HG03575 (cell line): ENCODE measurements at regions not wholly inside any gene's neighbourhood (a gene's known extent, or its start where the extent isn't known, plus 50 kb on each side); places are given as distances from the start of the nearest gene placed in this dataset.
"Not testable (repeated sequence)": the region's sequence is repeated elsewhere in the genome, so short reads cannot be mapped to it uniquely, and the experiment has no call there.

Source experiments
- ATAC-seq: cut with Tn5 transposase; IDR thresholded peaks from one replicate; pipeline ENCODE4 v1.9.1; 2021; ENCODE audit not compliant: unreplicated experiment, insufficient number of reproducible peaks, low FRiP score; ENCODE audit errors: extremely low read depth

DNA sequence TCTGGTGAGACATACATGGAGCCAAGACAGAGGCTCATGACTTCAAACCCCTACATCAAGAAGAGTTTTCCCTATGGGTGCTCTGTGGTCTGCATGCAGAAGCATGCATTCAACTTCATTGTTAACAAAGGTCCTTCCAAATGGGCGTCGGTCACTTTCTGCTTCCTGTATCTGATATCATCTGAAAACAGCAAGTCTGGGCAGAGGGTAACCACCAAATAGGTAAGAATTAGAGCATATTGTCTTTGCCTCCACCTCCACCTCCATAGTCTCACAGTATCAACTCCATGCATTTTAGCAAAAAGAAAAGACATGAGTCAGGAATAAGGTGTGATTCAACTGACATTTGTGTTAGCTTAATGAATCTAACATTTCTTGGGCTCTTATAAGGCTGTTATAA lies 462.9 kb downstream of the DMRT2 start:
- ATAC-seq, result no peak

DNA sequence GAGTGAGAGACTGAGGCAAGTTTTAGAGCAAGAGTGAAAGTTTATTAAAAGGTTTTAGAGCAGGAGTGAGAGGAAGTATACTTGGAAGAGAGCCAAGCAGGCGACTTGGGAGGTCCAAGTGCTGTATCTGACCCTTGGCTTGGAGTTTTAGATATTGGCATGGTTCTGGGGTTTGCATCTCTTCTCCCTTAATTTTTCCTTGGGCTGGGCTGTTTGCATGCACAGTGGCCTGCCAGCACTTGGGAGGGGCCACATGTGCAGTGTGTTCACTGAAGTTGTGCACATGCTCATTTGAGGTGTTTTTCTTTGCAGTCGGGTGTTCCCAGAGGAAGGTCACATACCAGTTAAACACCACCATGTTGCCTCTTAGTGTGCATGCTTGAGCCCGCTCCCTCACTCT lies 464.1 kb downstream of the DMRT2 start:
- ATAC-seq, result no peak

DNA sequence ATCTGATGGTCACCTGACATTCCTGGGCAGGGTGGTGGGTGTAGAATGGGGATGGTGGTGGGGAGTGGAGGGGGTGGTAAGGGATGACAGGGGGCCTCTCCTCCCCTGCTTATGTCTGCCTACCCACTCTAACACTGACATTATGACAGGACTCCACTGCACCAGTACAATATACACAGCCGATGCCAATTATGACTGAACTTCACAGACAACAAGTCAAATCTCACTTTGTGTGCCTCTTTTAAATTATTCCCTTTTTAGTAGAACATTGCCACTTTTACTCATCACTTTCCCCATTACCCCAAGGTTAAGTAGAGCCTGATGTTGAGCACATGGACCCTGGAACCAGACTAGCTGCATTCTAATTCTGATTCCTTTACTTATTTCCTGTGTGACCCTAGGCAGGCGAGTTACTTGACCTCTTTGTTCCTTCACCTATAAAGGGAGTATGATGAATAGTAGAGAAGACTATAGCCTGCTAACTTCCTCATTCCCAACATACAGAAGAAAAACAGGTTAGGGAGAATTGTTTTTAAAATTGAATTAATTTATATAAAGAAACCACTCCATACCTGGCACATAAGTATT lies 464.7 kb downstream of the DMRT2 start:
- no peak for ATAC-seq

DNA sequence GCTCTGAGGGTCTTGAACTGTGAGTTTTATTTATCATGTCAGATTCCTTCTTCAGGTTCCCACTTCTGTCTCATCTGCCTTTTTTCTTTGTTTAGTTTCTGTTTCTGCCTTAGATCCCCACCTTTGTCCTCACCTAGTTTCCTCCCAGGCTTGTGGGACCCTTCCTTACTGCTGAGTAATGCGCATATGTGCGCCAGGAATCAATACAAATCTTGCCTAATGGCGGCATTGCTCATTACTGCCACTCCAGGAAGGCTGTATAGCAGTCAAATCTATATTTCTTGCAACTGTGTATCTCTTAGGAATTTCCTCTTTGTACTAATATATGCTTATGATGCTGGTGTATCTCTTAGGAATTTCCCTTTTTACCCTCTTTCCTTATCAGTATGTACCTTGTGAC lies 465.4 kb downstream of the DMRT2 start:
- ATAC-seq, result no peak

DNA sequence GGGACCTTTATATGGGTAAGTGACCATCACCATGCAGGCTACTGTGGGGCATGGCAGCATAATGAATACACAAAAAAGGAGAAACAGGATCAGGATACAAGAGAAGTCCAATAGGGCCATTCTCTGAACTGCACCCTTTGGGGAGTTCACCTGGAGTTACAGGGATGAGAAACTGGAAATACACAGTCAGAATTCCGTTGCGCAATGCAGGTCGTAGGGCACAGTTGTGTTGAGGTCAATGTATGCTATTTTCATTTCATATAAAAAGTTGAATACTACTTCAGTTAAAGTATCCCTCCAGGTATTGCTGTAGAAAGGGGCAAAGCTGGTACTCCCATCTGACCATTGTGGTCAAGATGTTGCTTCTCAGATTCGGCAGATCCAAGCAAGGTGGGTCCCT lies 471.4 kb downstream of the DMRT2 start:
- no peak for ATAC-seq

DNA sequence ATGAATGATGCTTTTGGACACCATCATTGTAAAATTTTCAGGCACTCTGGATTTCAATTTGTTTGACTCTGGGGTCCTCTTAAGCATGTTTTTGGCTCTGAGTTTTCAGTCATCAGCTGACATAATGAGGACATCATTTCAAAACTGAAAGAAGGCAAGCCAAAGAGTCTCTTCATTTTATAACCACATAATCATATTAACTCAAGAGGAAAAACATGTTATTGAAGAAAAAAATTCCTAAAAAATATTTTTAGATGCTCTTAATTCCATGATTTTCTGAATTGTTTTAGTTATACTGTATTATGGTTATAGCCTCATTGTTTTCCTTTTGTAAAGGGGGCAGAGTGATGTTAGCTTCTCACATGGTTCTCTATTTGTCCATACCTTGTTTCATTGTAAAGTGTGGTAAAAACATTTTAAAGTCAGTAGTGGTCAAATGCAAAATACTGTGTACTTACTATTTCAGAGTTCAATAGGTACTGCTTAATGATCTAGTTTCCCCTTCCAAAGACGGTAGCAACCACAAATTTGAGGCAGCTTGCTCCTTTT lies 472.1 kb downstream of the DMRT2 start:
- ATAC-seq, result no peak

DNA sequence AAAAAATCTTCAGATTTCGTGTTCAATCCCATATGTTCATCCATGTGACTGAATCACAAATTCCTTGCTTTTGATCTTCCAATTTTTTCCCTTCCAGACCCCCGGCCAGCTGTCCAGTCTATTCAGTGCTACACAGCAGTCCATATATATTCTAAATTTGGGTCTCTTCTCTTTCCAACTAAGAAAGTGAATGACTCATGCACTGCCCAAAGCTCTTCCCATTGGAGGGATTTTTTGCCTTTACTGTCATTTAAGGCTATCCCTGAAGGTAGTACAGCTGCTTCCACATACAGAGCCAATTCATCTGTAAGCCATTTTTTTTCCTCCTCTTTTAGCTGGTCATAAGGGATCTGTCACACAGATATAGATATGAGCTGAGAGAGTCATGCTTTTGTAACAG lies 478.3 kb downstream of the DMRT2 start:
- no peak for ATAC-seq

DNA sequence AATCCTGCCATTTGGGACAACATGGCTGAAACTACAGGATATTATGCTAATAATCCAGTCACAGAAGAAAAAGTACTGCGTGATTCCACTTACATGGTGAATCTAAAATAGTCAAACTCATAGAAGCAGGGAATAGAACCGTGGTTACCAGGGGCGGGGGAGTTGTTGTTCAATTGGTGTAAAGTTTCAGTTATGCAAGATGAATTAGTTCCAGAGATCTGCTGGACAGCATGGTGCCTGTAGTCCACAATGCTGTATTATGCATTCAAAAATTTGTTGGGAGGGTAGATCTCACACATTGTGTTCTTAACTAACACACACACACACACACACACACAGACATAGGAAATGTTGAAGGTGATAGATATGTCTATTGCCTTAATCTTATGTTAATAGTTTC lies 480.5 kb downstream of the DMRT2 start:
- ATAC-seq, result no peak

DNA sequence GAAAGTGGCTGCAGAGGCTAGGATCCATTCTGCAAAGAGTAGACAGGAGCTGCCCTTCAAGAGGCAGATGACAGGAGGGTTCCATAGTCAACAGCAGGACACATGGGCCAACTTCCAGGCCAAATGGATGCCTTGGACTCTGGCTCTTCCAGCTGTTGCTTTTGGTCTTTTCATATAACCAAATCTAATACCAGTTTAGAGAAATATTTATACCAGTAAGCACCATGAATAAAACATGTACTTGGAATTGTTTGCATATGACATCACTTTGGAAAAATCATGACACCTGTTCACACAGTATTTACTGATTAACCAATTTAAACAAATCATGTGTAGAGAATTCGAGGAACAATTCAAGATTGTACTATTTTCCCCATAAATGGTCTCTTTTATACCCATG lies 481.3 kb downstream of the DMRT2 start:
- no peak for ATAC-seq

DNA sequence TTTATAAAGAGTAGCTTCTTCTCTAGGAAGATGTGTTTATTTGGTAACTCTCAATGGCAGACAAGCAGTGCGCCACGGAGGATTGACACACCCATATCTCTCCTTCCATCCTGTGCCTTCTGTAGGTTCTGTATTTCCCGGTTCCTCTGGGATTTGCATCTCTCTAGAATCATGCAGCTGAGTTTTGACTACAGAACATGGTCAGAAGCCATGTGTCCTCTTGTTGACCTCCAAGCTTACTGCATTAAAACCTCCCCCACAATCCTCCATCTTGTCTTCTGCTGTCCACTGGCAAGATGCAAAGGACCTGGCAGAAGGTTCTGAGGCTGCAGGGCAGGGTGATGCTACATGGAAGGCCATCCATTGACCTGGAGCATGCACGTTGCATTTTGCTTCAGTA lies 482.0 kb downstream of the DMRT2 start:
- ATAC-seq, result no peak

DNA sequence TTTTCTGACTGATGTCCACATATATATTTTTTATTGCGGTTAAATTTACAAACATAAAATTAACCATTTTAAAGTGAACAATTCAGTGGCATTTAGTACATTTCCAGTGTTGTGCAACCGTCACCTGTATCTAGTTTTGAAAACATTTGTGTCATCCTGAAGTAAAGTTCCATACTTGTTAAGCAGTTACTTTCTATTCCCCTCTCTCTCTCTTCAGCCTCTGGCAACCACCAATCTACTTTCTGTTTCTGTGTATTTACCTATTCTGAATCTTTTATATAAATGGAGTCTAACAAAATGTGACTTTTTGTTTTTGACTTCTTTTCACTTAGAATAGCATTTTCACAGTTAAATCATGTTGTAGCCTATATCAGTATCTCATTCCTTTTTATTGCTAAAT lies 480.1 kb upstream of the SMARCA2 start:
- ATAC-seq, result no peak

DNA sequence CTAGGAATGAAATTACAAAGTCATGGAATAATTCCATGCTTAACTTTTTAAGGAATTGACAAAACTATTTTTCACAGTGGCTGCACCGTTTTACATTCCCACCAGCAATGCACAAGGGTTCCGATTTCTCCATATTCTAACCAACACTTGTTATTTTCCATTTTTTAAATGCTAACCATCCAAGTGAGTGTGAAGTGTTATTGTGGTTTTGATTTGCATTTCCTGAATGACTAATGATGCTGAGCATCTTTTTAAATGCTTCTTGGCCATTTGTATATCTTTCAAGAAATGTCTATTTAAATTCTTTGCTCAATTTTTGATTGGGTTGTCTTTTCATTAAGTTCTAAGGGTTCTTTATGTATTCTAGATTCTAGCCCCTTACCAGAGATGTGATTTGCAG lies 479.5 kb upstream of the SMARCA2 start:
- no peak for ATAC-seq

DNA sequence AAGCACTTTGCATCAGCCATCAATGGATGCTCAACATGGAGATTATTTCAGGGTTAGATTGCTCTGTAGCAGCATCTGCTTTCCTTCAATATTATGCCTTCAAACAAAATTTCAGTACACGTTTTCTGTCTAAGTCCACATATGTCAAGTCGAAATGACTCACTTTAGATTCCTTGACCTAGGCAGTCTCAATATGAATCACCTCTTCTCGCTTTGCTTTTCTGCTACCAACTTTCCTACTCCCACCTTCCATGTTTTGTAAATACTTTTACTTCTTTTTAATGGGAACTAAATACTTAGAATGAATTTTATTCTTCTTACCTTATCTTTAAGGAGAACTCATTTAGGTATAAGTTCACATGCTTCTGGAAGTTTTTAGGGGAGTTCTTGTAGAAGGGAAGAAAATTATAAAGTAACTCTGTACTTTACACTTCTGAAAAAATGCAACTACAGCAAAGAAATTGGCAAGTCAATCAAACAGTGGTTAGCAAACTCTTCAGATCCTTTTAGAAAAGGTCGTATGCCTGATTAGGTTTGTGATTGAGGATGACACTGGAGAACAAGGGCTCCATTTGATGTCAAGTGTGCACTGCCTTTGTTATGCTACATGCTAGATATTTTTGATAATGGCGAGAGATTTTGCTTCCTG lies 478.5 kb upstream of the SMARCA2 start:
- ATAC-seq, result peak; percentile 50

DNA sequence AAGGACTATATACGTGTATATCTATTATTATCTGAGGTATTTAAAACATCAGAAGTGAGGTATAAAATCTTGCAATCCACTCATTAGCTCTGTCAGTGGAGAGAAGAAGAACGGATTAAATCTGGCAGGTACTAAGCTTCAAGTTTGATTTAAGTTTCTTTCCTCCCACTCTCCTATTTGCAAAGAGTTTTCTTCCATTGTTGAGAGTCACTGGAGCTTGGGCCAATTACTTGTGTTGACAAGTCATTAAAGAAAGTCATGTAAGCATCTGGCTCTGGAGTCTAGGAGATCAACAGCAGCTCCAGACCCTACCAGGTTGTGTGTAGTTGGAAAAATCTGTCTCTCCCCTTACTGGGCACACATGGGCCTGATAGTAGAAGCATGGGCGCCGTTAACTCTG lies 476.8 kb upstream of the SMARCA2 start:
- ATAC-seq, result no peak

DNA sequence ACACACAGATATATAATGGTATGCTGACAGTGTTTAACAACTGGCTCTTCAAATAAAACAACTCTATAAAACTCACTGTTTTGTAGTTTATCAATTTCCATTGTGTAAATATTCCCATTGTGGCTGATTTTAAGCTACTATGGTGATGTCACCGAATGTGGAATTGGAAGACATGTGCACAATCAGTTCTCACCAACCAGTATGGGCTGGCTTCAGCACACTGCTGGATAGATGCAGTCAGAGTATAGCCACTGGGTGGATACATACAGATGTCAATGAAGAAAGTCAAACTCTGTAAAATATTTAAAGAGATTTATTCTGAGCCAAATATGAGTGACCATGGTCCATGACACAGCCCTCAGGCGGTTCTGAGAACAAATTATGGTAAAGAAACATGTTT lies 475.9 kb upstream of the SMARCA2 start:
- no peak for ATAC-seq

DNA sequence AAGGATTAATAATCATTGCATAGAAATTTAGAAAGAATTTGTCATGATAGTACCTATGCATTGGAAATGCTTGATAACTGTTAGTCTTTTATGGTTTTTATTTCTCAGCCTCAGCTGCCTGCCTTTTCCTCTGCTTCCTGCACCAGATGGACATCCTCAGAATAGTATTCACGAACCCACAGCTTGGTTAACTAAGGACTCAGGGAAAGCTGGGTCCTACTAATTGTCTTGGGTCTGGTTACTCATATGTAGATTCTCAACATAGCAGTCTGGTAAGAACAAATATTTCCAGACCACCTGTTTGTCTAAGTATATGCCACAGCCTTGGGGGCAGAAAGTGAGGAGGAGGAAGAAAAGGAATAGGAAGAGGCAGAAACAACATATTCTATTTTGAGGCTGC lies 464.5 kb upstream of the SMARCA2 start:
- no peak for ATAC-seq

DNA sequence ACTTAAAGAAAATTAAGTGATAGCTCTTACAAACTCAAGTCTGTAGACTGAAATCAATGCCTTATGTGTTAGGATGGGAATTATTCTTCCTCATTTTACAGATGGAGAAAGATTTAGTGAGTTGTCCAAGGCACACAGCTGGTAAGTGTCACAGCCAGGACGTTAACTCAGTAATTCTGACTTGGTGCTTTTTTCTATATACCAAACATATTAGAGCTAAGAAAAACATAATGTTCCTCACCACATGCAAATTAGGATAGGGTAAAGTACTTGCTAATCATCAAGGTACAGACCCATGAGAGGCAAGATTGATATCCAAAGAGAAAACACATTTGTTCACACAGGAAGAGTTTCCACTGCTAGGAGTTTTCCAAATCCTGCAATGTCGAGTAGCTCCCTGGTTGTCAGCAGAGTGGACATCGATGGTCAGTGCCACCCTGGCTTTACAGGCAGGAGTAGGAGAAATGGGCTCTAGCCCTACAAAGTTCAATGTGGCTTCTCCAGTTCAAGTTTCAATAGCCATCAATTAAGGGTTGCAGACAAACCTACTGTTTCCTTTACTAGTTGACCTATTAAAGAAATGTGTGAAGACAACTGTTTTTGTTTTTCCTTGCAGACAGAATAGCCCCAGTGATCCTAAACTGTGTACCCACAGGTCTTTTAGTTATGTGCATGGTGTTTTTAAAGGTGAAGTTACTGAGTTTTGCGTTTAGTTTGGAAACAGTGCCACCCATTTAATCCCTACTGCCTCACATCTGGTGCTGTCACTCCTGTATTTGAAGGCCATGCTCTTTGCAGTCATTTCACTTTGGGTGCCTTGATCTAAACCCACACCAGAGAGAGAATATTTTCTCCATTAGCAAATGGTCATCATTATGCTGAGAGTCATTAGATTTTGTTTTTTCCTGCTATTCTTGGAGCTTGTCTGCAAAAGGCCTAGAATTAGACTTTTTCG lies 460.8 kb upstream of the SMARCA2 start:
- no peak for ATAC-seq

DNA sequence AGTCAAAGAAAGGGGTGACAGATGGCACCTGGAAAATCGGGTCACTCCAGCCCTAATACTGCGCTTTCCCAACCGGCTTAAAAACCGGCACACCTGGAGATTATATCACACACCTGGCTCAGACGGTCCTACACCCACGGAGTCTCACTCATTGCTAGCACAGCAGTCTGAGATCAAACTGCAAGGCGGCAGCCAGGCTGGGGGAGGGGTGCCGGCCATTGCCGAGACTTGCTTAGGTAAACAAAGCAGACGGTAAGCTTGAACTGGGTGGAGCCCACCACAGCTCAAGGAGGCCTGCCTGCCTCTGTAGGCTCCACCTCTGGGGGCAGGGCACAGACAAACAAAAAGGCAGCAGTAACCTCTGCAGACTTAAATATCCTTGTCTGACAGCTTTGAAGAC lies 456.5 kb upstream of the SMARCA2 start:
- ATAC-seq, result not testable (repeated sequence)

DNA sequence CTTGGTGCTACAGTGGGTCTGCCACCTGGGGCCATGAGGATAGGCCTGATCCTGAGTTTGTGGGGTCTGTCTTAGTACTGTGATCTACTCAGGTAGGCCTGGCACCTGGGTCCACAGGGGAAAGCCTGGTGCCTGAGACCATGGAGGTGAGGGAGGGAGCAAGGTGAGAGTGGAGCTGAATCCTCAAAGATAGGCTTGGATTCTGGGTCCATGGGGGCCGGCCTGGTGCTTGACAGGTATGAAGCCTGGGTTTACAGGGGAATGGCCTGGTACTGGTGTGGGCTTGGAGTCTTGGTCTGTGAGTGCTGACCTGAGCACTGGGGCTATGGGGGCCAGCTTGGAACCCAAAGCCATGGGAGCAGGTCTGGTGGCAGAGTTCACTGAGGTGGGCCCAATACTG lies 439.2 kb upstream of the SMARCA2 start:
- ATAC-seq, result no peak

DNA sequence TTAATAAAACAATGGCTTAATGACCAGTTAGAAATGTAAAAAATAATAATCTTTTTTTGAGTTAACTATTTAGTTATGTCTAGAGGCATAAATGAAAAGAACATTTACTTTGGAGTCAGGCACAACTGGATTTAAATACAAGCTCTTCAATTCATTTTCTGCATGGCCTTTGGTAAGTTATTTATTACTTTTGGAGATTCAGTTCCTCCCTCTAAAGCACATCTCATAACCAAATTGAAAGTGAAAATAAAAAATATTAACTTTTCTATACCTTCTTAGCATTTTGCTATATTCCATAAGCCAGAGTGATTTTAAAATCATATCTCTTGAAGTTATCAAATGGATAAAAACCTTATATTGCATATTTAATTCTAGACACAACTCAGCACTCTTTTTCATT lies 434.9 kb upstream of the SMARCA2 start:
- ATAC-seq, result peak; percentile 64
